ENCODE measurements at regions not wholly inside any gene's neighbourhood (a gene's known extent, or its start where the extent isn't known, plus 50 kb on each side); places are given as distances from the start of the nearest gene placed in this dataset.

DNA sequence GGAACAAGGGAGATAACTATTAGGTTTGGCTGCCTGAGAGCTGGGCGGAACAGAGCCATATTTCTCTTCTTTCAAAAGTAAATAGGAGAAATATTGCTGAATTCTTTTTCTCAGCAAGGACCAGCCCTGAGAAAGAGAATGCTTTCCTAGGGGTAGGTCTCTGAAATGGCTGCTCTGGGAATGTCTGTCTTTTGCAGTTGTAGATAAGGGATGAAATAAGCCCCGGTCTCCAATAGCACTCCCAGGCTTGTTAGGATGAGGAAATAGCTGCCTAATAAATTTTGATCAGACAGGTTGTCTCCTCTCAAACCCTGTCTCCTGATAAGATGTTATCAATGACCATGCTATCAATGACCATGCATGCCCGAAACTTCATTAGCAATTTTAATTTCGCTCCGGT, 207.8 kb upstream of the KIT start:
- TF ChIP-seq CTCF (IDR thresholded peaks at IDR 0.05): no peak
- no peak for TF ChIP-seq EP300 (IDR thresholded peaks at IDR 0.05; ENCODE audit: low read depth)
- TF ChIP-seq POLR2A (IDR thresholded peaks at IDR 0.05): no peak

All from transverse colon (tissue), 3 donors.